ENCODE measurements at regions not wholly inside any gene's neighbourhood (a gene's known extent, or its start where the extent isn't known, plus 50 kb on each side); places are given as distances from the start of the nearest gene placed in this dataset.

DNA sequence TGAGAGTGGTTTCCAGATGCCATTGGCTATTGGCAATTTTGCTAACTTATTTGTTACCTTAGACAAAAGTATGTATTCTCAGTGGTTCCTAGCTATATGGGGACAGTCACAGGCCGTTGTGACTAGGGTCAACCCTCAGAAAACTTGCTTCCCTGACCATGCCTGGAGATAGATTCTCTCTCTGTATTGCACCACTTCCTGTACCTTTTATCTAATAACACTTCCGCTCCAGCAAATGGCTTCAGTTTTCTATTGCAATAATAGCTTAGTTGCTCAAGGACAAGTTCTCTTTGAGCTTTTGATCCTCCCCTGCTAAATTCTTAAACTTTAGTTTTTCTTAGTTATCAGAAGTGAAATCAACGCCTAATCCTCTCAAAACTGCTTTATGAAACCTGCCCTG, 338.0 kb downstream of the RMST start:
- no peak for TF ChIP-seq EZH2 (IDR thresholded peaks at IDR 0.05; ENCODE audit: low read length)
- TF ChIP-seq, protein P1, sequence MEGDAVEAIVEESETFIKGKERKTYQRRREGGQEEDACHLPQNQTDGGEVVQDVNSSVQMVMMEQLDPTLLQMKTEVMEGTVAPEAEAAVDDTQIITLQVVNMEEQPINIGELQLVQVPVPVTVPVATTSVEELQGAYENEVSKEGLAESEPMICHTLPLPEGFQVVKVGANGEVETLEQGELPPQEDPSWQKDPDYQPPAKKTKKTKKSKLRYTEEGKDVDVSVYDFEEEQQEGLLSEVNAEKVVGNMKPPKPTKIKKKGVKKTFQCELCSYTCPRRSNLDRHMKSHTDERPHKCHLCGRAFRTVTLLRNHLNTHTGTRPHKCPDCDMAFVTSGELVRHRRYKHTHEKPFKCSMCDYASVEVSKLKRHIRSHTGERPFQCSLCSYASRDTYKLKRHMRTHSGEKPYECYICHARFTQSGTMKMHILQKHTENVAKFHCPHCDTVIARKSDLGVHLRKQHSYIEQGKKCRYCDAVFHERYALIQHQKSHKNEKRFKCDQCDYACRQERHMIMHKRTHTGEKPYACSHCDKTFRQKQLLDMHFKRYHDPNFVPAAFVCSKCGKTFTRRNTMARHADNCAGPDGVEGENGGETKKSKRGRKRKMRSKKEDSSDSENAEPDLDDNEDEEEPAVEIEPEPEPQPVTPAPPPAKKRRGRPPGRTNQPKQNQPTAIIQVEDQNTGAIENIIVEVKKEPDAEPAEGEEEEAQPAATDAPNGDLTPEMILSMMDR (optimal IDR thresholded peaks at IDR 0.05 in 1 of 3, IDR thresholded peaks at IDR 0.05 in 1 of 3, conservative IDR thresholded peaks at IDR 0.05 in 1 of 3; ENCODE audit: extremely low read depth in 1 of 3, insufficient read depth in 2 of 3, low read length in 3 of 3) = no peak

Measured in keratinocyte (primary cell).